CD14-positive monocyte (primary cell): ENCODE measurements at regions not wholly inside any gene's neighbourhood (a gene's known extent, or its start where the extent isn't known, plus 50 kb on each side); places are given as distances from the start of the nearest gene placed in this dataset.

Source experiments
- DNase-seq, 3 donors: peaks; one replicate each; pipeline ENCODE4 v3.0.0-alpha.2; 2011 to 2022
- H2AFZ ChIP-seq: 2 replicates; pipeline ENCODE4 v1.6.0; 2012; ENCODE audit warnings: mild to moderate bottlenecking, low read depth, low read length, inconsistent platforms; ENCODE audit not compliant: insufficient read depth, poor library complexity, severe bottlenecking
- H3K27ac ChIP-seq, 2 donors: 1 replicate in 1 of 2; 2 replicates in 1 of 2; pipeline ENCODE4 v1.5.1; 2012 to 2013; ENCODE audit warnings: low read length in 2 of 2, control low read depth in 1 of 2, inconsistent platforms in 1 of 2, low read depth in 1 of 2, mild to moderate bottlenecking in 1 of 2
- H3K27me3 ChIP-seq, 2 donors: one replicate each; pipeline versions ENCODE4 v1.6.0 to v1.6.1; 2011 to 2013; ENCODE audit warnings: low read length in 2 of 2; ENCODE audit not compliant: control insufficient read depth in 2 of 2, insufficient read depth in 2 of 2
- H3K36me3 ChIP-seq, 2 donors: replicated peaks in 1 of 2; 1 replicate in 1 of 2; 2 replicates in 1 of 2; pipeline versions ENCODE4 v1.5.1 to v1.6.1; 2012 to 2013; ENCODE audit warnings: low read length in 2 of 2, control low read depth in 1 of 2, inconsistent platforms in 1 of 2, mild to moderate bottlenecking in 1 of 2; ENCODE audit not compliant: insufficient read depth in 2 of 2, control insufficient read depth in 1 of 2
- H3K4me1 ChIP-seq, 2 donors: 1 replicate in 1 of 2; 2 replicates in 1 of 2; pipeline versions ENCODE4 v1.5.1 to v1.6.1; 2012 to 2013; ENCODE audit warnings: low read length in 2 of 2, control low read depth in 1 of 2, inconsistent platforms in 1 of 2, mild to moderate bottlenecking in 1 of 2, moderate library complexity in 1 of 2; ENCODE audit not compliant: insufficient read depth in 2 of 2, control insufficient read depth in 1 of 2
- H3K4me2 ChIP-seq: replicated peaks from 2 replicates; pipeline ENCODE3; 2012; ENCODE audit warnings: low read length, moderate library complexity, mild to moderate bottlenecking; ENCODE audit not compliant: poor library complexity, severe bottlenecking; ENCODE audit errors: extremely low read depth
- H3K4me3 ChIP-seq, 3 experiments: fragments of 200-600 bp in 1 of 3; sonication (generic) in 1 of 3; replicated peaks in 1 of 3; 1 replicate in 2 of 3; 2 replicates in 1 of 3; pipeline ENCODE4 v1.5.1; 2011 to 2013; ENCODE audit warnings: low read length in 3 of 3, mild to moderate bottlenecking in 3 of 3, control low read depth in 2 of 3, low read depth in 2 of 3, inconsistent platforms in 1 of 3, moderate library complexity in 1 of 3
- H3K79me2 ChIP-seq: 2 replicates; pipeline ENCODE4 v1.6.0; 2012; ENCODE audit warnings: mild to moderate bottlenecking, control low read depth, inconsistent platforms, low read length, moderate library complexity; ENCODE audit not compliant: insufficient read depth
- H3K9ac ChIP-seq: 2 replicates; pipeline ENCODE4 v1.6.0; 2017; ENCODE audit warnings: low read length, mild to moderate bottlenecking; ENCODE audit not compliant: insufficient read depth, poor library complexity, severe bottlenecking
- H3K9me3 ChIP-seq, 2 donors: replicated peaks in 1 of 2; 1 replicate in 1 of 2; 2 replicates in 1 of 2; pipeline versions ENCODE4 v1.5.1 to v1.6.1; 2012 to 2013; ENCODE audit warnings: low read length in 2 of 2, control low read depth in 1 of 2; ENCODE audit not compliant: control insufficient read depth in 1 of 2, insufficient read depth in 1 of 2
- H4K20me1 ChIP-seq: 2 replicates; pipeline ENCODE4 v1.6.0; 2012; ENCODE audit warnings: mild to moderate bottlenecking, low read length, control low read depth, moderate library complexity; ENCODE audit not compliant: insufficient read depth
- H3K27ac Mint-ChIP-seq, 7 donors: one replicate each; pipeline ENCODE4 v1.8.0; 2020; ENCODE audit warnings: mild to moderate bottlenecking in 7 of 7, mixed read lengths in 7 of 7, moderate library complexity in 6 of 7, inconsistent platforms in 2 of 7
- H3K27me3 Mint-ChIP-seq, 3 donors: one replicate each; pipeline ENCODE4 v1.8.0; 2021 to 2022; ENCODE audit warnings: low read depth in 3 of 3, mild to moderate bottlenecking in 3 of 3, mixed read lengths in 3 of 3, moderate library complexity in 3 of 3, inconsistent platforms in 1 of 3
- H3K36me3 Mint-ChIP-seq, 2 donors: one replicate each; pipeline ENCODE4 v1.8.0; 2020; ENCODE audit warnings: mixed read lengths in 2 of 2, inconsistent platforms in 1 of 2, mild to moderate bottlenecking in 1 of 2
- H3K4me1 Mint-ChIP-seq: one replicate; pipeline ENCODE4 v1.8.0; 2020; ENCODE audit warnings: mild to moderate bottlenecking, mixed read lengths
- H3K4me3 Mint-ChIP-seq, 2 donors: one replicate each; pipeline ENCODE4 v1.8.0; 2020; ENCODE audit warnings: mild to moderate bottlenecking in 2 of 2, mixed read lengths in 2 of 2, moderate library complexity in 1 of 2
- H3K9me3 Mint-ChIP-seq, 7 donors: one replicate each; pipeline ENCODE4 v1.8.0; 2020 to 2022; ENCODE audit warnings: mixed read lengths in 7 of 7, mild to moderate bottlenecking in 6 of 7, moderate library complexity in 6 of 7, inconsistent platforms in 2 of 7
- CTCF ChIP-seq: fragments of 200-600 bp; IDR thresholded peaks from one replicate; pipeline ENCODE4 v1.8.0; 2022; ENCODE audit warnings: antibody characterized with exemption, mild to moderate bottlenecking
- WGBS: methylation state at CpG from one replicate; pipeline ENCODE4 v1.1.5; 2013; ENCODE audit warnings: missing lambda C conversion rate; ENCODE audit not compliant: insufficient coverage; 5-methylcytosine and 5-hydroxymethylcytosine counted together
- intact Hi-C, 2 donors: fragments of 100-400 bp; cut with micrococcal nuclease; formaldehyde crosslinking; loops; one replicate each; pipeline versions ENCODE4 v1.15.0 to v1.15.1; 2023

- intact Hi-C loops, result no loop called here
- DNase-seq, result no peak
- no peak overlapping the region for H2AFZ ChIP-seq
- H3K9me3 ChIP-seq, result no peaks in the 10 kb centered on the region
- no peaks in the 10 kb centered on the region for H3K4me1 ChIP-seq
- no peaks in the 10 kb centered on the region for H3K79me2 ChIP-seq
- peaks cover 0 to 8% (median 0%) of the 10 kb centered on the region in 3 donors for H3K27me3 Mint-ChIP-seq
- no peaks in the 10 kb centered on the region for H3K9me3 Mint-ChIP-seq
- 69% methylated on average over 2 of the region's 2 CpGs for WGBS
- H3K4me2 ChIP-seq, result no peak overlapping the region
- H3K27me3 ChIP-seq, result peaks cover 0 to 2% of the 10 kb centered on the region in 2 donors
- H3K36me3 Mint-ChIP-seq, result no peaks in the 10 kb centered on the region
- no peak for TF ChIP-seq CTCF
- no peaks in the 10 kb centered on the region for H3K36me3 ChIP-seq
- H3K4me3 Mint-ChIP-seq, result no peak overlapping the region
- H3K4me1 Mint-ChIP-seq, result no peaks in the 10 kb centered on the region
- no peak overlapping the region for H3K4me3 ChIP-seq
- no peak overlapping the region for H3K27ac ChIP-seq
- no peaks in the 10 kb centered on the region for H4K20me1 ChIP-seq
- no peak overlapping the region for H3K27ac Mint-ChIP-seq
- H3K9ac ChIP-seq, result no peak overlapping the region
Measured at GRCh38 chr5:169499990-169500505, 83.5 kb upstream of the SPDL1 start.

GRCh38 chr5:169496878-169497277 is 86.7 kb upstream of the SPDL1 start:
- no peak for TF ChIP-seq CTCF
- Histone ChIP-seq H3K36me3 (no peaks in the 10 kb centered on the region), H3K4me1 (no peaks in the 10 kb centered on the region), H3K4me2 (no peak overlapping the region), H3K79me2 (no peaks in the 10 kb centered on the region), H4K20me1 (no peaks in the 10 kb centered on the region), H3K9ac (no peak overlapping the region), H3K27me3 (no peaks in the 10 kb centered on the region), H3K9me3 (no peaks in the 10 kb centered on the region), H2AFZ (no peak overlapping the region), H3K27ac (no peak overlapping the region), H3K4me3 (no peak overlapping the region)
- DNase-seq, result no peak
- Mint-ChIP-seq H3K27ac (no peak overlapping the region), H3K27me3 (peaks cover 0 to 4% (median 0%) of the 10 kb centered on the region in 3 donors), H3K4me1 (no peaks in the 10 kb centered on the region), H3K9me3 (no peaks in the 10 kb centered on the region), H3K4me3 (no peak overlapping the region), H3K36me3 (no peaks in the 10 kb centered on the region)
- intact Hi-C loops, result no loop called here
- WGBS, result no CpG with 5 or more reads among the region's 1 CpG
